ENCODE measurements at regions not wholly inside any gene's neighbourhood (a gene's known extent, or its start where the extent isn't known, plus 50 kb on each side); places are given as distances from the start of the nearest gene placed in this dataset.

GRCh38 chr1:87790756-87791155 is 462.1 kb downstream of the LMO4 start:
- no peak for DNase-seq

GRCh38 chr1:87791931-87792740 is 463.5 kb downstream of the LMO4 start:
- no peak for DNase-seq

GRCh38 chr1:87794788-87795614 is 466.3 kb downstream of the LMO4 start:
- no peak for DNase-seq

GRCh38 chr1:87795615-87796337 is 467.1 kb downstream of the LMO4 start:
- no peak for DNase-seq

GRCh38 chr1:87796471-87796901 is 467.8 kb downstream of the LMO4 start:
- DNase-seq = no peak

- no peak for DNase-seq
These were observed 470.8 kb downstream of the LMO4 start for GRCh38 chr1:87799451-87799850.

GRCh38 chr1:87800006-87800405 is 471.3 kb downstream of the LMO4 start:
- DNase-seq = no peak

- no peak for DNase-seq
These were observed 474.7 kb downstream of the LMO4 start for GRCh38 chr1:87803375-87803774.

GRCh38 chr1:87804128-87804527 is 475.4 kb downstream of the LMO4 start:
- DNase-seq = no peak

- no peak for DNase-seq
These were observed 477.1 kb downstream of the LMO4 start for GRCh38 chr1:87805666-87806378.

GRCh38 chr1:87806379-87807094 is 477.9 kb downstream of the LMO4 start:
- DNase-seq = no peak

- no peak for DNase-seq
These were observed 481.5 kb downstream of the LMO4 start for GRCh38 chr1:87810166-87810565.

- DNase-seq = no peak
These were observed 484.3 kb downstream of the LMO4 start for GRCh38 chr1:87812871-87813577.

GRCh38 chr1:87814573-87814972 is 485.9 kb downstream of the LMO4 start:
- no peak for DNase-seq

- DNase-seq = no peak
These were observed 488.0 kb downstream of the LMO4 start for GRCh38 chr1:87816646-87817045.

- no peak for DNase-seq
These were observed 492.1 kb downstream of the LMO4 start for GRCh38 chr1:87820668-87821334.

GRCh38 chr1:87821335-87821697 is 492.6 kb downstream of the LMO4 start:
- no peak for DNase-seq

GRCh38 chr1:87826681-87827251 is 498.1 kb downstream of the LMO4 start:
- DNase-seq = no peak

- DNase-seq = no peak
These were observed 500.7 kb downstream of the LMO4 start for GRCh38 chr1:87829360-87829759.

GRCh38 chr1:87830432-87830978 is 501.8 kb downstream of the LMO4 start:
- no peak for DNase-seq

Data from NCI-H1436 (cell line).